ENCODE measurements at regions not wholly inside any gene's neighbourhood (a gene's known extent, or its start where the extent isn't known, plus 50 kb on each side); places are given as distances from the start of the nearest gene placed in this dataset.

DNA sequence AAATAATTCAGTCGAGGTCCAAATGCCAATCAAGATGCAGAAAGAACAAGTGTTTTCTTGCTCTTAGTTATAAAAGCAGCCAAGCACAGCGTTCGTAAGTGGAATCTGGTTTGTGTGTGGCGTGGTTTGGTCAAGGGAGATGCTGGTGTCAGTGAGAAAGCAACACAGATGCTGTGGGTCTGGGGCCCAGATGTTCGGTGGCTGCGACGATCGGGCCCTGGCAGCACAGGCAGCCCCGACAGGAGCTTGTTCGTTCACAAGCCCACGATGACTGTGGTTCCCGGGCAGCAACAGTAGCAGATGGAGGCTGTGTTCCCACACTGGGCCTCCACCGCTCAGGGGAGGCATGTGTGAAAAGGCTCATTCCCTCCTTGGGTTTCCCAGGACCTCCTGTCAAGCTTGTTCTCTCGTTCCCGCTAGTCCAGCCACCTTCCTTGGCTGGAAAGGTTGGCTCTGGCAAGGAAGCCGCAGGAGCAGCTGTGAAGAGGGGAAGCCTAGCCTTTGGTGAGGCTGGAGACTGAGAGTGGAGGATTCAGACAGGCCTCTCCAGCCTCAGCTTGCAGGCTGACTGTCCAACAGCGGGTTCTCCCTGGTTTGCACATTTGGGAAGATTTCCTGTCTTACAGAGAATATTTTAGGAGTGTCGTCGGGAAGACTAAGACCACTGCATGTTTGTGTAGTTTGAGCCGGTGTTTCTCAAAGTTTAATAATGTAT is 304.7 kb downstream of the QKI start:
- Mint-ChIP-seq H3K9me3 (no peaks in the 10 kb centered on the region), H3K27ac (no peak overlapping the region), H3K27me3 (peaks cover 5% of the 10 kb centered on the region), H3K36me3 (ENCODE audit: low read depth) (no peaks in the 10 kb centered on the region), H3K4me3 (no peak overlapping the region), H3K4me1 (ENCODE audit: low read depth) (no peaks in the 10 kb centered on the region)
- intact Hi-C loops (cut with DNase I, micrococcal nuclease): no loop called here
- Histone ChIP-seq H3K27ac (ENCODE audit: low read depth in 1 of 2, low read length in 2 of 2) (no peak overlapping the region), H3K4me3 (ENCODE audit: low read length) (no peak overlapping the region), H3K9me3 (ENCODE audit: control insufficient read depth in 1 of 2, insufficient read depth in 1 of 2, low read length in 2 of 2) (no peaks in the 10 kb centered on the region), H3K36me3 (ENCODE audit: insufficient read depth, low read length) (no peaks in the 10 kb centered on the region), H3K4me1 (ENCODE audit: insufficient read depth, low read length) (no peaks in the 10 kb centered on the region), H3K27me3 (ENCODE audit: control insufficient read depth in 1 of 2, insufficient read depth in 2 of 2, low read length in 2 of 2) (no peaks in the 10 kb centered on the region)
- ChIA-PET CTCF (no interaction called here), POLR2A (no interaction called here)
- DNase-seq (no peak), ATAC-seq (ENCODE audit: poor library complexity) (no peak)
- TF ChIP-seq, protein P1, sequence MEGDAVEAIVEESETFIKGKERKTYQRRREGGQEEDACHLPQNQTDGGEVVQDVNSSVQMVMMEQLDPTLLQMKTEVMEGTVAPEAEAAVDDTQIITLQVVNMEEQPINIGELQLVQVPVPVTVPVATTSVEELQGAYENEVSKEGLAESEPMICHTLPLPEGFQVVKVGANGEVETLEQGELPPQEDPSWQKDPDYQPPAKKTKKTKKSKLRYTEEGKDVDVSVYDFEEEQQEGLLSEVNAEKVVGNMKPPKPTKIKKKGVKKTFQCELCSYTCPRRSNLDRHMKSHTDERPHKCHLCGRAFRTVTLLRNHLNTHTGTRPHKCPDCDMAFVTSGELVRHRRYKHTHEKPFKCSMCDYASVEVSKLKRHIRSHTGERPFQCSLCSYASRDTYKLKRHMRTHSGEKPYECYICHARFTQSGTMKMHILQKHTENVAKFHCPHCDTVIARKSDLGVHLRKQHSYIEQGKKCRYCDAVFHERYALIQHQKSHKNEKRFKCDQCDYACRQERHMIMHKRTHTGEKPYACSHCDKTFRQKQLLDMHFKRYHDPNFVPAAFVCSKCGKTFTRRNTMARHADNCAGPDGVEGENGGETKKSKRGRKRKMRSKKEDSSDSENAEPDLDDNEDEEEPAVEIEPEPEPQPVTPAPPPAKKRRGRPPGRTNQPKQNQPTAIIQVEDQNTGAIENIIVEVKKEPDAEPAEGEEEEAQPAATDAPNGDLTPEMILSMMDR (IDR thresholded peaks at IDR 0.05): no peak

GRCh38 chr6:163718537-163718936 is 304.0 kb downstream of the QKI start:
- ATAC-seq (ENCODE audit: poor library complexity) (no peak), DNase-seq (no peak)
- intact Hi-C loops (cut with DNase I, micrococcal nuclease): no loop called here
- H3K27me3 ChIP-seq (ENCODE audit: control insufficient read depth in 1 of 2, insufficient read depth in 2 of 2, low read length in 2 of 2): no peaks in the 10 kb centered on the region
- H3K4me1 Mint-ChIP-seq (ENCODE audit: low read depth): no peaks in the 10 kb centered on the region
- H3K9me3 ChIP-seq (ENCODE audit: control insufficient read depth in 1 of 2, insufficient read depth in 1 of 2, low read length in 2 of 2): no peaks in the 10 kb centered on the region
- no peaks in the 10 kb centered on the region for H3K36me3 Mint-ChIP-seq (ENCODE audit: low read depth)
- ChIA-PET CTCF (no interaction called here), POLR2A (no interaction called here)
- H3K27ac Mint-ChIP-seq: no peak overlapping the region
- no peak overlapping the region for H3K27ac ChIP-seq (ENCODE audit: low read depth in 1 of 2, low read length in 2 of 2)
- peaks cover 5% of the 10 kb centered on the region for H3K27me3 Mint-ChIP-seq
- no peak overlapping the region for H3K4me3 ChIP-seq (ENCODE audit: low read length)
- no peaks in the 10 kb centered on the region for H3K9me3 Mint-ChIP-seq
- no peak overlapping the region for H3K4me3 Mint-ChIP-seq
- H3K4me1 ChIP-seq (ENCODE audit: insufficient read depth, low read length): no peaks in the 10 kb centered on the region
- no peaks in the 10 kb centered on the region for H3K36me3 ChIP-seq (ENCODE audit: insufficient read depth, low read length)
- TF ChIP-seq, protein P1 (IDR thresholded peaks at IDR 0.05): no peak

- ATAC-seq (ENCODE audit: poor library complexity) (no peak), DNase-seq (no peak)
- Mint-ChIP-seq H3K36me3 (ENCODE audit: low read depth) (no peaks in the 10 kb centered on the region), H3K9me3 (no peaks in the 10 kb centered on the region), H3K4me3 (no peak overlapping the region), H3K4me1 (ENCODE audit: low read depth) (no peaks in the 10 kb centered on the region), H3K27ac (no peak overlapping the region), H3K27me3 (peaks cover 5% of the 10 kb centered on the region)
- POLR2A ChIA-PET: no interaction called here
- Histone ChIP-seq H3K27ac (ENCODE audit: low read depth in 1 of 2, low read length in 2 of 2) (no peak overlapping the region), H3K36me3 (ENCODE audit: insufficient read depth, low read length) (no peaks in the 10 kb centered on the region), H3K27me3 (ENCODE audit: control insufficient read depth in 1 of 2, insufficient read depth in 2 of 2, low read length in 2 of 2) (no peaks in the 10 kb centered on the region), H3K9me3 (ENCODE audit: control insufficient read depth in 1 of 2, insufficient read depth in 1 of 2, low read length in 2 of 2) (no peaks in the 10 kb centered on the region), H3K4me3 (ENCODE audit: low read length) (no peak overlapping the region), H3K4me1 (ENCODE audit: insufficient read depth, low read length) (peaks cover 9% of the 10 kb centered on the region)
- CTCF ChIA-PET: no interaction called here
- TF ChIP-seq, protein P1 (IDR thresholded peaks at IDR 0.05): no peak
- intact Hi-C loops (cut with DNase I, micrococcal nuclease): no loop called here
These were observed 302.7 kb downstream of the QKI start for GRCh38 chr6:163717106-163717764.

Measured in CD4-positive, alpha-beta T cell (primary cell).